Activated naive CD4-positive, alpha-beta T cell treated with anti-CD3 and anti-CD28 coated beads, Interleukin-2, amount 50 U/mL, for 24 hours (primary cell): ENCODE measurements at regions not wholly inside any gene's neighbourhood (a gene's known extent, or its start where the extent isn't known, plus 50 kb on each side); places are given as distances from the start of the nearest gene placed in this dataset.
"Not testable (repeated sequence)": the region's sequence is repeated elsewhere in the genome, so short reads cannot be mapped to it uniquely, and the experiment has no call there.

ENCODE experiments used
- H3K27ac Mint-ChIP-seq: one replicate; pipeline ENCODE4 v1.8.0; 2021; ENCODE audit warnings: mild to moderate bottlenecking, mixed read lengths
- H3K27me3 Mint-ChIP-seq: one replicate; pipeline ENCODE4 v1.8.0; 2021; ENCODE audit warnings: mixed read lengths
- H3K36me3 Mint-ChIP-seq: one replicate; pipeline ENCODE4 v1.8.0; 2021; ENCODE audit warnings: mixed read lengths
- H3K4me1 Mint-ChIP-seq: one replicate; pipeline ENCODE4 v1.8.0; 2021; ENCODE audit warnings: mixed read lengths
- H3K4me3 Mint-ChIP-seq: one replicate; pipeline ENCODE4 v1.8.0; 2021; ENCODE audit warnings: mild to moderate bottlenecking, mixed read lengths
- H3K9me3 Mint-ChIP-seq: one replicate; pipeline ENCODE4 v1.8.0; 2021; ENCODE audit warnings: mixed read lengths

GRCh38 chr18:73691118-73691517 lies 456.5 kb downstream of the FBXO15 start:
- Mint-ChIP-seq H3K9me3 (peaks cover 7% of the 10 kb centered on the region), H3K27ac (no peak overlapping the region), H3K4me1 (no peaks in the 10 kb centered on the region), H3K36me3 (no peaks in the 10 kb centered on the region), H3K4me3 (no peak overlapping the region), H3K27me3 (no peaks in the 10 kb centered on the region)

- H3K9me3 Mint-ChIP-seq: peaks cover 7% of the 10 kb centered on the region
- H3K4me1 Mint-ChIP-seq: no peaks in the 10 kb centered on the region
- no peak overlapping the region for H3K4me3 Mint-ChIP-seq
- H3K36me3 Mint-ChIP-seq: no peaks in the 10 kb centered on the region
- no peaks in the 10 kb centered on the region for H3K27me3 Mint-ChIP-seq
- H3K27ac Mint-ChIP-seq: no peak overlapping the region
Measured at GRCh38 chr18:73690222-73690621, 457.4 kb downstream of the FBXO15 start.

GRCh38 chr18:73688851-73689711 lies 458.6 kb downstream of the FBXO15 start:
- Mint-ChIP-seq H3K27me3 (no peaks in the 10 kb centered on the region), H3K9me3 (peaks cover 7% of the 10 kb centered on the region), H3K27ac (no peak overlapping the region), H3K4me3 (no peak overlapping the region), H3K4me1 (no peaks in the 10 kb centered on the region), H3K36me3 (no peaks in the 10 kb centered on the region)

- H3K4me1 Mint-ChIP-seq: no peaks in the 10 kb centered on the region
- H3K4me3 Mint-ChIP-seq: no peak overlapping the region
- H3K36me3 Mint-ChIP-seq: no peaks in the 10 kb centered on the region
- no peak overlapping the region for H3K27ac Mint-ChIP-seq
- H3K9me3 Mint-ChIP-seq: peaks cover 2% of the 10 kb centered on the region
- H3K27me3 Mint-ChIP-seq: no peaks in the 10 kb centered on the region
Measured at GRCh38 chr18:73688161-73688560, 459.5 kb downstream of the FBXO15 start.

- Mint-ChIP-seq H3K27ac (no peak overlapping the region), H3K27me3 (no peaks in the 10 kb centered on the region), H3K4me1 (no peaks in the 10 kb centered on the region), H3K9me3 (no peaks in the 10 kb centered on the region), H3K4me3 (no peak overlapping the region), H3K36me3 (no peaks in the 10 kb centered on the region)
Measured at GRCh38 chr18:73684647-73685046, 463.0 kb downstream of the FBXO15 start.

- no peaks in the 10 kb centered on the region for H3K36me3 Mint-ChIP-seq
- H3K27ac Mint-ChIP-seq: no peak overlapping the region
Measured at GRCh38 chr18:73683409-73684238, 464.0 kb downstream of the FBXO15 start.

GRCh38 chr18:73681912-73682311 lies 465.7 kb downstream of the FBXO15 start:
- no peaks in the 10 kb centered on the region for H3K4me1 Mint-ChIP-seq
- H3K27me3 Mint-ChIP-seq: no peaks in the 10 kb centered on the region
- no peak overlapping the region for H3K4me3 Mint-ChIP-seq
- H3K27ac Mint-ChIP-seq: no peak overlapping the region
- no peaks in the 10 kb centered on the region for H3K9me3 Mint-ChIP-seq
- H3K36me3 Mint-ChIP-seq: no peaks in the 10 kb centered on the region

More at GRCh38 chr18:73683409-73684238, 464.0 kb downstream of the FBXO15 start:
- Mint-ChIP-seq H3K9me3 (no peaks in the 10 kb centered on the region), H3K4me1 (no peaks in the 10 kb centered on the region), H3K4me3 (no peak overlapping the region), H3K27me3 (no peaks in the 10 kb centered on the region)

GRCh38 chr18:73681398-73681797 lies 466.2 kb downstream of the FBXO15 start:
- no peaks in the 10 kb centered on the region for H3K4me1 Mint-ChIP-seq
- H3K27ac Mint-ChIP-seq: no peak overlapping the region
- H3K4me3 Mint-ChIP-seq: no peak overlapping the region
- H3K27me3 Mint-ChIP-seq: no peaks in the 10 kb centered on the region
- no peaks in the 10 kb centered on the region for H3K36me3 Mint-ChIP-seq
- H3K9me3 Mint-ChIP-seq: no peaks in the 10 kb centered on the region

- Mint-ChIP-seq H3K4me3 (no peak overlapping the region), H3K4me1 (no peaks in the 10 kb centered on the region), H3K27ac (no peak overlapping the region), H3K27me3 (no peaks in the 10 kb centered on the region), H3K36me3 (no peaks in the 10 kb centered on the region), H3K9me3 (no peaks in the 10 kb centered on the region)
Measured at GRCh38 chr18:73679941-73680712, 467.5 kb downstream of the FBXO15 start.

- no peak overlapping the region for H3K4me3 Mint-ChIP-seq
- no peak overlapping the region for H3K27ac Mint-ChIP-seq
- H3K9me3 Mint-ChIP-seq: peaks cover 3% of the 10 kb centered on the region
- H3K36me3 Mint-ChIP-seq: no peaks in the 10 kb centered on the region
- H3K4me1 Mint-ChIP-seq: no peaks in the 10 kb centered on the region
- no peaks in the 10 kb centered on the region for H3K27me3 Mint-ChIP-seq
Measured at GRCh38 chr18:73677450-73677849, 470.2 kb downstream of the FBXO15 start.

- no peaks in the 10 kb centered on the region for H3K36me3 Mint-ChIP-seq
- no peak overlapping the region for H3K4me3 Mint-ChIP-seq
- no peaks in the 10 kb centered on the region for H3K4me1 Mint-ChIP-seq
- peaks cover 8% of the 10 kb centered on the region for H3K9me3 Mint-ChIP-seq
- H3K27me3 Mint-ChIP-seq: no peaks in the 10 kb centered on the region
- H3K27ac Mint-ChIP-seq: no peak overlapping the region
Measured at GRCh38 chr18:73674125-73674865, 473.3 kb downstream of the FBXO15 start.

- H3K9me3 Mint-ChIP-seq, H3K4me3 Mint-ChIP-seq, H3K27me3 Mint-ChIP-seq, H3K36me3 Mint-ChIP-seq, H3K4me1 Mint-ChIP-seq, H3K27ac Mint-ChIP-seq: not testable (repeated sequence)
Measured at GRCh38 chr18:73671480-73671879, 476.2 kb downstream of the FBXO15 start.

GRCh38 chr18:73670524-73670923 lies 477.1 kb downstream of the FBXO15 start:
- no peak overlapping the region for H3K27ac Mint-ChIP-seq
- H3K9me3 Mint-ChIP-seq: peaks cover 8% of the 10 kb centered on the region
- no peaks in the 10 kb centered on the region for H3K36me3 Mint-ChIP-seq
- no peaks in the 10 kb centered on the region for H3K4me1 Mint-ChIP-seq
- H3K4me3 Mint-ChIP-seq: no peak overlapping the region
- H3K27me3 Mint-ChIP-seq: no peaks in the 10 kb centered on the region

- H3K4me3 Mint-ChIP-seq: no peak overlapping the region
- peaks cover 8% of the 10 kb centered on the region for H3K9me3 Mint-ChIP-seq
- H3K27ac Mint-ChIP-seq: no peak overlapping the region
- H3K27me3 Mint-ChIP-seq: no peaks in the 10 kb centered on the region
- no peaks in the 10 kb centered on the region for H3K4me1 Mint-ChIP-seq
- no peaks in the 10 kb centered on the region for H3K36me3 Mint-ChIP-seq
Measured at GRCh38 chr18:73670039-73670438, 477.6 kb downstream of the FBXO15 start.

- H3K4me1 Mint-ChIP-seq: no peaks in the 10 kb centered on the region
- no peak overlapping the region for H3K4me3 Mint-ChIP-seq
- H3K9me3 Mint-ChIP-seq: peaks cover 8% of the 10 kb centered on the region
- H3K27me3 Mint-ChIP-seq: no peaks in the 10 kb centered on the region
- H3K36me3 Mint-ChIP-seq: no peaks in the 10 kb centered on the region
- H3K27ac Mint-ChIP-seq: no peak overlapping the region
Measured at GRCh38 chr18:73669297-73669696, 478.3 kb downstream of the FBXO15 start.
